Spleen (tissue), 11 donors: ENCODE measurements at regions not wholly inside any gene's neighbourhood (a gene's known extent, or its start where the extent isn't known, plus 50 kb on each side); places are given as distances from the start of the nearest gene placed in this dataset.

Experiments
- DNase-seq: peaks from one replicate; pipeline ENCODE4 v3.0.0-alpha.2; 2020
- H3K27ac ChIP-seq, 8 donors: fragments of 200-600 bp; sonication (generic) in 7 of 8; 1 replicate in 4 of 8; 2 replicates in 4 of 8; pipeline versions ENCODE4 v1.5.0 to v1.8.0; 2016 to 2021; ENCODE audit warnings: inconsistent platforms in 4 of 8, mild to moderate bottlenecking in 4 of 8, moderate library complexity in 1 of 8
- H3K27me3 ChIP-seq, 7 donors: fragments of 200-600 bp; sonication (generic) in 6 of 7; replicated peaks in 1 of 7; 1 replicate in 4 of 7; 2 replicates in 3 of 7; pipeline versions ENCODE4 v1.5.0 to v1.8.0; 2016 to 2021; ENCODE audit warnings: inconsistent platforms in 3 of 7, mild to moderate bottlenecking in 1 of 7
- H3K36me3 ChIP-seq, 6 donors: fragments of 200-600 bp; sonication (generic) in 5 of 6; 1 replicate in 4 of 6; 2 replicates in 2 of 6; pipeline versions ENCODE4 v1.5.0 to v1.8.0; 2016 to 2021; ENCODE audit warnings: inconsistent platforms in 2 of 6
- H3K4me1 ChIP-seq, 6 donors: fragments of 200-600 bp; sonication (generic) in 5 of 6; 1 replicate in 3 of 6; 2 replicates in 3 of 6; pipeline versions ENCODE4 v1.5.0 to v1.8.0; 2016 to 2021; ENCODE audit warnings: inconsistent platforms in 3 of 6
- H3K4me3 ChIP-seq, 8 donors: fragments of 200-600 bp; sonication (generic) in 7 of 8; 1 replicate in 4 of 8; 2 replicates in 4 of 8; pipeline versions ENCODE4 v1.5.0 to v1.8.0; 2016 to 2021; ENCODE audit warnings: inconsistent platforms in 4 of 8, mild to moderate bottlenecking in 4 of 8, moderate library complexity in 2 of 8
- H3K9me3 ChIP-seq, 8 donors: fragments of 200-600 bp; sonication (generic) in 7 of 8; 1 replicate in 4 of 8; 2 replicates in 4 of 8; pipeline versions ENCODE4 v1.5.0 to v1.8.0; 2016 to 2021; ENCODE audit warnings: inconsistent platforms in 4 of 8
- POLR2A ChIP-seq, 3 donors: fragments of 450-650 bp; IDR thresholded peaks; one replicate each; pipeline ENCODE4 v1.5.1; 2017; ENCODE audit warnings: antibody characterized with exemption in 3 of 3, mild to moderate bottlenecking in 1 of 3
- POLR2AphosphoS5 ChIP-seq, 3 donors: sonication (generic); formaldehyde crosslinking; IDR thresholded peaks; one replicate each; pipeline ENCODE4 v1.5.1; 2017; ENCODE audit warnings: antibody characterized with exemption in 3 of 3
- WGBS, 5 donors: extraction: QIAGEN DNeasy Blood & Tissue Kit in 3 of 5; methylation state at CpG; one replicate each; pipeline versions ENCODE4 v1.1.5 to v1.1.7; 2013 to 2018; 5-methylcytosine and 5-hydroxymethylcytosine counted together
- intact Hi-C: fragments of 100-400 bp; cut with DNase I; formaldehyde crosslinking; loops from one replicate; pipeline ENCODE4 v1.15.0; 2023; ENCODE audit warnings: low total_unique reads
- TF ChIP-seq, protein P1 (sequence below), 11 experiments: fragments of 200-600 bp in 7 of 11; fragments of 450-650 bp in 4 of 11; sonication (generic) in 4 of 11; IDR thresholded peaks in 8 of 11; conservative IDR thresholded peaks in 3 of 11; 1 replicate in 7 of 11; 2 replicates in 4 of 11; pipeline versions ENCODE4 v1.4.0 to v1.8.0; 2016 to 2021; ENCODE audit warnings: antibody characterized with exemption in 11 of 11, inconsistent platforms in 4 of 11, mild to moderate bottlenecking in 1 of 11
- donor health status: healthy with polysubstance abuse.
- donor health status: DM: no; HTN: no; CAD: no; lungs with moderate emphysema.
- donor health status: DM: no; HTN: no; CAD: no.
- donor health status: Bipolar disorder and iron deficiency.
- donor health status: healthy.
- donor health status: DM: no; HTN: no; CAD: no.
- donor health status: DM: yes; HTN: yes; CAD: no.

DNA sequence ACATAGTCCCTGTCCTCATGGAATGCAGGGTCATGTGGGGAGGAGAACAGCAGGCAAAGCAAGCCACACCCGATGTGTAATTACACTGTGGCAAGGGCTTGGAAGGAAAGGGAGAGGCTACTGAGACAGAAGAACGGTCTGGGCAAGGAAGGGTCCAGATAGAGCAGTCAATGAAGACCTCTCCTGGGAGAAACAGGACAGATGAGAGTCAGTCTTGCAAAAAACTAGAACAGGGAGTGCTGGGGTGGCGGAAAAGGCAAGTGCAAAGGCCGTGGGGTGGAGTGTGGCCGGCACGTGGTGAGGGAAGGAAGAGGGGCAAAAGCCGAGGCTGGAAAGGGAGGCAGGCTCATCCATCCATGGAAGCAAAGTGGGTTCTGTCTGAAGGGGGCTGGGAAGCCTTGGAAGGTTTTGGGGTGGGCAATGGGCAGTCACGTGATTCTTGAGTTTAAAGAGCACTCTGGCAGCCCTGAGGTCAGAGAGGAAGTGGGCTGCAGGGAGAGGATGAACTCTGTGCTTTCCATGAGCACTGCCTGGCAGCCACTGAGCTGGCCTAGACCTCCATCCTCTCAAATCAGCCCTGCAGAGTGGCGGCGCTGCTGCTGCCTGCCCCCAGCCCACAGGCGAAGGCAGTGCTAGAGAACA lies 182.2 kb downstream of the INHBB start:
- no peak for TF ChIP-seq POLR2AphosphoS5 (IDR thresholded peaks at IDR 0.05)
- TF ChIP-seq, protein P1, sequence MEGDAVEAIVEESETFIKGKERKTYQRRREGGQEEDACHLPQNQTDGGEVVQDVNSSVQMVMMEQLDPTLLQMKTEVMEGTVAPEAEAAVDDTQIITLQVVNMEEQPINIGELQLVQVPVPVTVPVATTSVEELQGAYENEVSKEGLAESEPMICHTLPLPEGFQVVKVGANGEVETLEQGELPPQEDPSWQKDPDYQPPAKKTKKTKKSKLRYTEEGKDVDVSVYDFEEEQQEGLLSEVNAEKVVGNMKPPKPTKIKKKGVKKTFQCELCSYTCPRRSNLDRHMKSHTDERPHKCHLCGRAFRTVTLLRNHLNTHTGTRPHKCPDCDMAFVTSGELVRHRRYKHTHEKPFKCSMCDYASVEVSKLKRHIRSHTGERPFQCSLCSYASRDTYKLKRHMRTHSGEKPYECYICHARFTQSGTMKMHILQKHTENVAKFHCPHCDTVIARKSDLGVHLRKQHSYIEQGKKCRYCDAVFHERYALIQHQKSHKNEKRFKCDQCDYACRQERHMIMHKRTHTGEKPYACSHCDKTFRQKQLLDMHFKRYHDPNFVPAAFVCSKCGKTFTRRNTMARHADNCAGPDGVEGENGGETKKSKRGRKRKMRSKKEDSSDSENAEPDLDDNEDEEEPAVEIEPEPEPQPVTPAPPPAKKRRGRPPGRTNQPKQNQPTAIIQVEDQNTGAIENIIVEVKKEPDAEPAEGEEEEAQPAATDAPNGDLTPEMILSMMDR (IDR thresholded peaks at IDR 0.05 in 8 of 11, conservative IDR thresholded peaks at IDR 0.05 in 3 of 11), result no peak
- TF ChIP-seq POLR2A (IDR thresholded peaks at IDR 0.05), result no peak
- H3K4me3 ChIP-seq, result no peak overlapping the region
- H3K9me3 ChIP-seq, result peaks cover 0 to 14% (median 4%) of the 10 kb centered on the region in 8 donors
- no peak overlapping the region for H3K27ac ChIP-seq
- H3K36me3 ChIP-seq, result no peaks in the 10 kb centered on the region
- H3K27me3 ChIP-seq, result peaks cover 0 to 31% (median 0%) of the 10 kb centered on the region in 7 donors
- intact Hi-C loops, result no loop called here
- H3K4me1 ChIP-seq, result peaks cover 0 to 30% (median 9%) of the 10 kb centered on the region in 6 donors
- 52 to 66% (median 57%) methylated on average over 11 of the region's 11 CpGs for WGBS, 5 donors
- peak; percentile 66 for DNase-seq

DNA sequence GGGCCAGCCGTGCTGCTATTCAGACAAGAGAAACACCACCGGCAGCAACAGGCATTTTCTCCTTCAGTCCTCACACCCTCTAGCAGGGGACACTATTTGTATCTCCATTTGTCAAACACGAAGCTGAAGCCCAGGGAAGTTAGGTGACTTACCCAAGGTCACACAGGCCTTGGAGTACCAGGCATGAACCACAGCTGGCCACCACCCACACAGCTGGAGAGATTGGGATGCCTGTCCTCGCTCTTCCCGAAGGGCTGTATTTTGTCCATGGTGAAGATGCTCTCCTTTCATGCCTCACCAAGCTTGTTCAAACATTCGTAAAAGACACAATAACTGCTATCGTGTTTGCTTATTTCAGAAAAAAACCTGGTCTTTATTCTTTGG lies 182.7 kb downstream of the INHBB start:
- Histone ChIP-seq H3K36me3 (no peaks in the 10 kb centered on the region), H3K4me1 (peaks cover 0 to 30% (median 9%) of the 10 kb centered on the region in 6 donors), H3K27ac (no peak overlapping the region), H3K9me3 (peaks cover 0 to 14% (median 4%) of the 10 kb centered on the region in 8 donors), H3K4me3 (no peak overlapping the region), H3K27me3 (peaks cover 0 to 34% (median 0%) of the 10 kb centered on the region in 7 donors)
- intact Hi-C loops, result no loop called here
- TF ChIP-seq POLR2A (IDR thresholded peaks at IDR 0.05), result no peak
- TF ChIP-seq, protein P1 (IDR thresholded peaks at IDR 0.05 in 8 of 11, conservative IDR thresholded peaks at IDR 0.05 in 3 of 11), result no peak
- TF ChIP-seq POLR2AphosphoS5 (IDR thresholded peaks at IDR 0.05), result no peak
- WGBS, 5 donors, result 71 to 92% (median 86%) methylated on average over 7 of the region's 7 CpGs
- no peak for DNase-seq

- DNase-seq, result peak; percentile 2
- Histone ChIP-seq H3K27ac (no peak overlapping the region), H3K9me3 (peaks cover 0 to 14% (median 4%) of the 10 kb centered on the region in 8 donors), H3K27me3 (peaks cover 0 to 54% (median 0%) of the 10 kb centered on the region in 7 donors), H3K36me3 (no peaks in the 10 kb centered on the region), H3K4me3 (no peak overlapping the region), H3K4me1 (peaks cover 0 to 17% (median 0%) of the 10 kb centered on the region in 6 donors)
- TF ChIP-seq POLR2AphosphoS5 (IDR thresholded peaks at IDR 0.05), result no peak
- TF ChIP-seq POLR2A (IDR thresholded peaks at IDR 0.05), result no peak
- TF ChIP-seq, protein P1 (IDR thresholded peaks at IDR 0.05 in 8 of 11, conservative IDR thresholded peaks at IDR 0.05 in 3 of 11), result no peak
- WGBS, 5 donors, result 82 to 92% (median 89%) methylated on average over 4 of the region's 4 CpGs
- intact Hi-C loops, result no loop called here
Measured at GRCh38 chr2:120530781-120531180, 184.8 kb downstream of the INHBB start.

GRCh38 chr2:120531365-120531764 lies 185.4 kb downstream of the INHBB start:
- no peak for DNase-seq
- peaks cover 0 to 14% (median 4%) of the 10 kb centered on the region in 8 donors for H3K9me3 ChIP-seq
- intact Hi-C loops, result no loop called here
- no peaks in the 10 kb centered on the region for H3K36me3 ChIP-seq
- peaks cover 0 to 11% (median 0%) of the 10 kb centered on the region in 6 donors for H3K4me1 ChIP-seq
- no peak overlapping the region for H3K4me3 ChIP-seq
- peaks cover 0 to 54% (median 0%) of the 10 kb centered on the region in 7 donors for H3K27me3 ChIP-seq
- TF ChIP-seq POLR2A (IDR thresholded peaks at IDR 0.05) (no peak), POLR2AphosphoS5 (IDR thresholded peaks at IDR 0.05) (no peak)
- TF ChIP-seq, protein P1 (IDR thresholded peaks at IDR 0.05 in 8 of 11, conservative IDR thresholded peaks at IDR 0.05 in 3 of 11), result no peak
- H3K27ac ChIP-seq, result no peak overlapping the region
